ENCODE measurements at regions not wholly inside any gene's neighbourhood (a gene's known extent, or its start where the extent isn't known, plus 50 kb on each side); places are given as distances from the start of the nearest gene placed in this dataset.

GRCh38 chr15:66832664-66833063 is 130.6 kb downstream of the SMAD6 start:
- DNase-seq (ENCODE audit: low read depth in 1 of 2, low spot score in 2 of 2) (no peak), FAIRE-seq (no peak)
- ChIA-PET POLR2A (ENCODE audit: partially characterized antibody) (no interaction called here), CTCF (ENCODE audit: partially characterized antibody) (interaction anchor here (0.9 to 9.6 kb wide), 3 partner anchors 16 to 232 kb away, joined by 3 to 147 read pairs (median 3); no protein-coding TSS in a partner anchor)
- 85% methylated on average over 4 of the region's 4 CpGs; no CpG with 5 or more reads in 1 of the 2 experiments for WGBS, 2 experiments (ENCODE audit: extremely low coverage in 1 of 2, insufficient coverage in 1 of 2, insufficient read length in 1 of 2, insufficient replicate concordance in 2 of 2, low coverage in 1 of 2, low lambda C conversion rate in 2 of 2, missing lambda C conversion rate in 1 of 2)
- H3K4me3 ChIP-seq (ENCODE audit: extremely low read depth in 1 of 4, insufficient read depth in 2 of 4, low read depth in 3 of 4, low read length in 4 of 4), result no peak overlapping the region
- no peak overlapping the region for H4K91ac ChIP-seq (replicated peaks; ENCODE audit: insufficient read length, low read length)
- no peak overlapping the region for H2BK5ac ChIP-seq (ENCODE audit: low read depth, low read length)
- H3K23ac ChIP-seq (ENCODE audit: insufficient read length), result no peak overlapping the region
- no peak overlapping the region for H3K18ac ChIP-seq (ENCODE audit: extremely low read depth, low read length)
- H4K5ac ChIP-seq (ENCODE audit: insufficient read length, low read depth, low read length), result no peak overlapping the region
- no peak overlapping the region for H2BK15ac ChIP-seq (ENCODE audit: low read length)
- H2BK12ac ChIP-seq (ENCODE audit: low read depth, low read length), result no peak overlapping the region
- no peak overlapping the region for H2AK5ac ChIP-seq (ENCODE audit: low read depth, low read length)
- no peak overlapping the region for H4K8ac ChIP-seq (ENCODE audit: extremely low read depth, insufficient read depth, low read length)
- no peak overlapping the region for H3K9ac ChIP-seq (replicated peaks in 1 of 4; ENCODE audit: extremely low read depth in 1 of 4, low read depth in 3 of 4, low read length in 3 of 4)
- no peaks in the 10 kb centered on the region for H4K20me1 ChIP-seq (replicated peaks in 1 of 2; ENCODE audit: control insufficient read depth in 1 of 2, insufficient read depth in 2 of 2, low read length in 2 of 2)
- no peaks in the 10 kb centered on the region; a peak in 1 of 7 replicates for H3K27me3 ChIP-seq (replicated peaks in 1 of 4; ENCODE audit: control insufficient read depth in 3 of 4, extremely low read depth in 1 of 4, insufficient read depth in 3 of 4, low read length in 3 of 4)
- H3K4ac ChIP-seq (replicated peaks; ENCODE audit: insufficient read length, low read depth, low read length), result no peak overlapping the region
- peaks cover 3% of the 10 kb centered on the region; the same call in 1 of the 2 replicates for H3K23me2 ChIP-seq (ENCODE audit: low read depth, low read length)
- no peak overlapping the region for H3K27ac ChIP-seq (ENCODE audit: low read depth, low read length)
- H3K36me3 ChIP-seq (ENCODE audit: control insufficient read depth in 2 of 4, insufficient read depth in 4 of 4, low read length in 3 of 4), result no peaks in the 10 kb centered on the region
- no peak overlapping the region for H3K56ac ChIP-seq (replicated peaks; ENCODE audit: insufficient read length, low read depth, low read length)
- no peaks in the 10 kb centered on the region for H3K79me2 ChIP-seq (ENCODE audit: control insufficient read depth in 1 of 2, insufficient read depth in 2 of 2, low read length in 2 of 2)
- peaks cover 6 to 13% (median 9%) of the 10 kb centered on the region in 4 experiments for H3K4me1 ChIP-seq (replicated peaks in 1 of 4; ENCODE audit: control insufficient read depth in 3 of 4, insufficient read depth in 4 of 4, low read length in 3 of 4)
- H3K14ac ChIP-seq (ENCODE audit: insufficient read length), result no peak overlapping the region
- H2BK20ac ChIP-seq (ENCODE audit: low read length), result no peak overlapping the region
- H3K9me3 ChIP-seq (ENCODE audit: insufficient read depth in 2 of 2, low read depth in 1 of 2, low read length in 1 of 2), result no peaks in the 10 kb centered on the region; a peak in 1 of 4 replicates
- H3K79me1 ChIP-seq (ENCODE audit: low read depth, low read length), result no peaks in the 10 kb centered on the region
- no peak overlapping the region for H3K4me2 ChIP-seq (ENCODE audit: insufficient read depth in 1 of 2, low read depth in 2 of 2, low read length in 2 of 2)
- H2BK120ac ChIP-seq (replicated peaks; ENCODE audit: low read depth, low read length), result no peak overlapping the region
- no peak overlapping the region for H2AFZ ChIP-seq (ENCODE audit: low read length)
- TF ChIP-seq EZH2 (IDR thresholded peaks at IDR 0.05; ENCODE audit: low read depth, low read length, severe bottlenecking) (no peak), SP4 (IDR thresholded peaks at IDR 0.05; ENCODE audit: low read length) (no peak), FOSL1 (IDR thresholded peaks at IDR 0.05; ENCODE audit: insufficient read depth, low read depth, low read length) (no peak), CHD1 (IDR thresholded peaks at IDR 0.05; ENCODE audit: low read depth, low read length) (no peak), TBP (IDR thresholded peaks at IDR 0.05; ENCODE audit: low read depth, low read length) (no peak), KDM4A (IDR thresholded peaks at IDR 0.05; ENCODE audit: low read depth, low read length, severe bottlenecking) (no peak), BCL11A (IDR thresholded peaks at IDR 0.05; ENCODE audit: low read depth in 2 of 2, low read length in 2 of 2) (no peak), BACH1 (IDR thresholded peaks at IDR 0.05; ENCODE audit: low read length) (no peak), SAP30 (IDR thresholded peaks at IDR 0.05; ENCODE audit: insufficient read depth, insufficient replicate concordance, low read length) (no peak), HDAC2 (IDR thresholded peaks at IDR 0.05; ENCODE audit: borderline replicate concordance in 1 of 2, low read depth in 2 of 2, low read length in 2 of 2) (no peak)
